ENCODE measurements at regions not wholly inside any gene's neighbourhood (a gene's known extent, or its start where the extent isn't known, plus 50 kb on each side); places are given as distances from the start of the nearest gene placed in this dataset.

- H3K27ac ChIP-seq (ENCODE audit: control insufficient read depth, insufficient read depth, low read length): no peak overlapping the region
- no peak overlapping the region for H2AFZ ChIP-seq (ENCODE audit: control insufficient read depth, low read length)
- no peaks in the 10 kb centered on the region for H3K27me3 ChIP-seq (ENCODE audit: control insufficient read depth, extremely low read depth, insufficient read depth, low read length)
- no peak overlapping the region for H3K4me3 ChIP-seq (ENCODE audit: control insufficient read depth in 2 of 3, extremely low read depth in 1 of 3, insufficient read depth in 2 of 3, low read depth in 1 of 3, low read length in 3 of 3)
- H3K36me3 ChIP-seq (ENCODE audit: control insufficient read depth in 2 of 2, extremely low read depth in 1 of 2, insufficient read depth in 2 of 2, low read length in 2 of 2): peaks cover 0 to 3% of the 10 kb centered on the region in 2 experiments
- TF ChIP-seq, protein P1, sequence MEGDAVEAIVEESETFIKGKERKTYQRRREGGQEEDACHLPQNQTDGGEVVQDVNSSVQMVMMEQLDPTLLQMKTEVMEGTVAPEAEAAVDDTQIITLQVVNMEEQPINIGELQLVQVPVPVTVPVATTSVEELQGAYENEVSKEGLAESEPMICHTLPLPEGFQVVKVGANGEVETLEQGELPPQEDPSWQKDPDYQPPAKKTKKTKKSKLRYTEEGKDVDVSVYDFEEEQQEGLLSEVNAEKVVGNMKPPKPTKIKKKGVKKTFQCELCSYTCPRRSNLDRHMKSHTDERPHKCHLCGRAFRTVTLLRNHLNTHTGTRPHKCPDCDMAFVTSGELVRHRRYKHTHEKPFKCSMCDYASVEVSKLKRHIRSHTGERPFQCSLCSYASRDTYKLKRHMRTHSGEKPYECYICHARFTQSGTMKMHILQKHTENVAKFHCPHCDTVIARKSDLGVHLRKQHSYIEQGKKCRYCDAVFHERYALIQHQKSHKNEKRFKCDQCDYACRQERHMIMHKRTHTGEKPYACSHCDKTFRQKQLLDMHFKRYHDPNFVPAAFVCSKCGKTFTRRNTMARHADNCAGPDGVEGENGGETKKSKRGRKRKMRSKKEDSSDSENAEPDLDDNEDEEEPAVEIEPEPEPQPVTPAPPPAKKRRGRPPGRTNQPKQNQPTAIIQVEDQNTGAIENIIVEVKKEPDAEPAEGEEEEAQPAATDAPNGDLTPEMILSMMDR (optimal IDR thresholded peaks at IDR 0.05 in 1 of 3, IDR thresholded peaks at IDR 0.05 in 1 of 3, conservative IDR thresholded peaks at IDR 0.05 in 1 of 3; ENCODE audit: extremely low read depth in 1 of 3, insufficient read depth in 2 of 3, low read length in 3 of 3): no peak
- no peak for TF ChIP-seq EZH2 (IDR thresholded peaks at IDR 0.05; ENCODE audit: low read length)
- no peak for FAIRE-seq
- H3K9me1 ChIP-seq (ENCODE audit: control insufficient read depth, extremely low read depth, insufficient read depth, low read length): no peaks in the 10 kb centered on the region
- DNase-seq (ENCODE audit: low read depth, low spot score): no peak
- no peak overlapping the region for H3K9ac ChIP-seq (ENCODE audit: control insufficient read depth, extremely low read depth, insufficient read depth, low read length)
- no peaks in the 10 kb centered on the region for H3K9me3 ChIP-seq (ENCODE audit: control insufficient read depth, low read depth, low read length)
- H3K4me1 ChIP-seq (ENCODE audit: control insufficient read depth, extremely low read depth, insufficient read depth, low read length): no peaks in the 10 kb centered on the region
- H4K20me1 ChIP-seq (ENCODE audit: control insufficient read depth, extremely low read depth, insufficient read depth, low read length): no peaks in the 10 kb centered on the region
- no peaks in the 10 kb centered on the region for H3K79me2 ChIP-seq (ENCODE audit: control insufficient read depth, insufficient read depth, low read length)
- no peak overlapping the region for H3K4me2 ChIP-seq (ENCODE audit: control insufficient read depth, extremely low read depth, insufficient read depth, low read depth, low read length)
- dilution Hi-C loops (cut with MboI; ENCODE audit: extremely low pct_ligation_motif_present, low sequenced_read_pairs): no loop called here
Measured at GRCh38 chr7:22909917-22910316, 87.3 kb upstream of the TOMM7 start.

GRCh38 chr7:22907805-22908204 lies 85.2 kb upstream of the TOMM7 start:
- TF ChIP-seq, protein P1 (optimal IDR thresholded peaks at IDR 0.05 in 1 of 3, IDR thresholded peaks at IDR 0.05 in 1 of 3, conservative IDR thresholded peaks at IDR 0.05 in 1 of 3; ENCODE audit: extremely low read depth in 1 of 3, insufficient read depth in 2 of 3, low read length in 3 of 3): no peak
- TF ChIP-seq EZH2 (IDR thresholded peaks at IDR 0.05; ENCODE audit: low read length): no peak
- H3K9me1 ChIP-seq (ENCODE audit: control insufficient read depth, extremely low read depth, insufficient read depth, low read length): no peaks in the 10 kb centered on the region
- no peak overlapping the region for H3K9ac ChIP-seq (ENCODE audit: control insufficient read depth, extremely low read depth, insufficient read depth, low read length)
- FAIRE-seq (no peak), DNase-seq (ENCODE audit: low read depth, low spot score) (no peak)
- no peak overlapping the region for H3K4me2 ChIP-seq (ENCODE audit: control insufficient read depth, extremely low read depth, insufficient read depth, low read depth, low read length)
- H3K4me3 ChIP-seq (ENCODE audit: control insufficient read depth in 2 of 3, extremely low read depth in 1 of 3, insufficient read depth in 2 of 3, low read depth in 1 of 3, low read length in 3 of 3): no peak overlapping the region
- no peaks in the 10 kb centered on the region for H3K9me3 ChIP-seq (ENCODE audit: control insufficient read depth, low read depth, low read length)
- no peaks in the 10 kb centered on the region for H3K27me3 ChIP-seq (ENCODE audit: control insufficient read depth, extremely low read depth, insufficient read depth, low read length)
- no peaks in the 10 kb centered on the region for H3K4me1 ChIP-seq (ENCODE audit: control insufficient read depth, extremely low read depth, insufficient read depth, low read length)
- peaks cover 0 to 3% of the 10 kb centered on the region in 2 experiments for H3K36me3 ChIP-seq (ENCODE audit: control insufficient read depth in 2 of 2, extremely low read depth in 1 of 2, insufficient read depth in 2 of 2, low read length in 2 of 2)
- dilution Hi-C loops (cut with MboI; ENCODE audit: extremely low pct_ligation_motif_present, low sequenced_read_pairs): no loop called here
- no peaks in the 10 kb centered on the region for H4K20me1 ChIP-seq (ENCODE audit: control insufficient read depth, extremely low read depth, insufficient read depth, low read length)
- no peak overlapping the region for H2AFZ ChIP-seq (ENCODE audit: control insufficient read depth, low read length)
- no peaks in the 10 kb centered on the region for H3K79me2 ChIP-seq (ENCODE audit: control insufficient read depth, insufficient read depth, low read length)
- no peak overlapping the region for H3K27ac ChIP-seq (ENCODE audit: control insufficient read depth, insufficient read depth, low read length)
